C1 segment of cervical spinal cord (tissue), 14 donors: ENCODE measurements at regions not wholly inside any gene's neighbourhood (a gene's known extent, or its start where the extent isn't known, plus 50 kb on each side); places are given as distances from the start of the nearest gene placed in this dataset.

Experiments
- DNase-seq, 14 donors: peaks; one replicate each; lab custom pipeline; 2025; lab: John Stamatoyannopoulos, UW

DNA sequence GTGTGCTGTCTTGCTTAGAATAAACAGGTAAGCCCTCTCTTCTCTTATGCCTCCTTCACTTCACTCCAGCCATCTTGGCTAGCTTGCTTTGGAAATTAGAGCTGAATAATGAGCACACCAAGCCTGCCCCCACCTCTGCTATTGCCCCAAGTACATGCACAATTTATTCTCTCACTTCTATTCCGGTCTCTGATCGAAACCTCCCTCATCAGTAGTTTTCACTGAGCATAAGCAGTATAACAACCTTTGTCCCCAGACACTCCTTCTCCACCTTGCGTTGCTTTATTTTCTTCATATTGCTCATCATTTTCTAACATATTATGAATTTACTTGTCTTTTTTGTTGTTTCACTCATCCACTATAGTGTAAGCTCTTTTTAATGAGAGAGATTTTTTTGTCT lies 253.4 kb downstream of the GXYLT1 start:
- DNase-seq, result no peak

DNA sequence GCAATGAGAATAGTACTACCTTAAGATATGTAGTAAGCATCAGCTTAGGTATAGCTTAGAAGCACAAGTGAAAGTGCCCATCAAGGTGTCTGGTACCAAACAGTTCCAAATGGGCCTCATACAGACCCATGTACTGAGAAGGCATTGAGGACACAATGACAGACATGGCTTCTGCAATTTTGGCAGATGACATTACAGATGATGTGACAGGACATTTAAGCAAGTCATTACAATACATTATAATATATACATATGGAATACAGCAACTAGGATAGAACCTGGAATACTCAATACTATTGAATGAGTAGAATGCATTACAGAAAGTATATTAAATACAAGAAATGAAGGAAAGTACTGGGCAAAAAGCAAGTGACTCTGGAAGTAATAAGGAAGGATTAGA lies 256.4 kb downstream of the GXYLT1 start:
- DNase-seq, result no peak

DNA sequence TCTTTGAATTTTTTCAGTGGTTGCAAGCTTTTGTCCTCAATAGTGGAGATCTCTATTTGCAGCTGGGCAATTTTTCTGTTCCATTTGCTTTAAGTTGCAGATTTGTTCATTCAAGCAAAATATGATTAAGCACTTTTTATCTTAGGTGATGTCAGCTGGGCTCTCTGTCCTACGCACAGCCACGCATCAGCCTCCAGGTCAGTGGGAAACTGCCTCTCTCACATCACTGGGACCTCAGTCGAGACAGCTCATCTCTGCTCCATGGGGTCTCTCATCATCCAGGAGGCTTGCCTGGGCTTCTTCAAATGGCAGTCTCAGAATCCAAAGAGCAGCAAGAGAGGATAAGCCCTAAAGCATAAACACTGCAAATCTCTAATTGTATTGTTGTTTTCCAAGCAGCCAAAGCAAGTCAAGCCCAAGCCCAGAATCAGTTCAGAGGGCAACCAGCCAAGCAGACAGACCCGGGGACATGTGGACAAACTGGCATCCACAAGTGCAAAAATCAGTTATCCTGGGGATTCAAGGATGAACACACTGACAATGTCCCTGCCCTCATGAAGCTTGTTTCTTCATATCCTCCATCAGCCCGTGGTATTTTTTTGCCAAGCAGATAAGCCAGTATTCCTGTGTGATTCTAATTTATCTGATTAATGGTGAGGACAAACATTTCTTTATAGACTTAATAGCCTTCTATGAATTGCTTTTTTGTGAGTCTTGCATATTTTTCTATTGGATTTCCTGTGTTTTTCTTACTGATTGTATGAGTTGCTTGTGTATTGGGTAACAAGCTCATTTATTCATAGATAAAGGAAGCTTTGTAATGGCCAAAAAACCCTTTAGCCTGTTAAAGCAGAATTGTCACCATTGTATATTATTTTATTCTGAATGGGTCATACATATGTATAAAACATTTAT lies 262.5 kb downstream of the GXYLT1 start:
- no peak for DNase-seq

DNA sequence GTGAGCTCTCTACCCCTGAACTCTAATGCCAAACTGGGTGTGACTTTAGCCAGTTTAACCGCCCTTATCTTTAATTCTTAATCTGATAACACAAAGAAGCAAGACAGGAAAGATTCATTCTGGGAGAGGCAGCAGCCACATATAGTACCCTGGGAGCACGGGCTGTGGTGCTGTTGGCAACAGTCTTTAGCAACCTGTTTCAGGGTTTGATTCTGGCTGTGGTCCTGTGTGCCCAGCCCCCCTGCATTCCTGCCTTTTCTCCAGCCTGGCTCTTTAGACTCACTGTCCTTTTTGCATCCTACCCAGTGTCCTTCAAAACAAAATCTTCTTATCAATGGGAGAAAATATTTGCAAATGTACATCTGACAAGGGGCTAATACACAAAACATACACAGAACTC lies 275.2 kb downstream of the GXYLT1 start:
- DNase-seq, result no peak

DNA sequence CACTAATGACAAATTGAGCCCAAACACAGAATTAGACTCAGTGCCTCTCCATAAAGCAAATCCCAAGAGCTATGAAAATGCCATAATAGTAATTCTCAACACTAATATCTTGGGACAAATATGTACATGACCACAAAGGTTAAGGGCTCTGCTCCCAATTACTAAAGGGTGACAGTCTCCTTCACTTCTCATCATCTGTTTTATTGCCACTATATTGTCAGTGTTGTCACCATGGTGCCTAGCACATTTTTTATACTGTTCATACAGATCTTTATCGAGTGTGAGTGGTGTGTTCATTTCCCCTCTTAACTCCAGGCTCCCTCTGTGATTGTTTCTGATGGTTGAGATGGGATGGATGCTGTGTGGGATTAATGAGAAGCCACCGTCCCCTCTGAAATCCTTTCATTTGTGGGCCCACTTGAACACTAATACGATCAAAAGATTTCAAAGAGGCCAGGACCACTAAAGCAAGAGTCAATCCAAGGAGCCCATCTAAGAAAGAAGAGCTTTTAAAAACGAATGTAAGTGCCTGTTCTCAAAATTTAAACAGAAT lies 277.7 kb downstream of the GXYLT1 start:
- DNase-seq, result no peak

DNA sequence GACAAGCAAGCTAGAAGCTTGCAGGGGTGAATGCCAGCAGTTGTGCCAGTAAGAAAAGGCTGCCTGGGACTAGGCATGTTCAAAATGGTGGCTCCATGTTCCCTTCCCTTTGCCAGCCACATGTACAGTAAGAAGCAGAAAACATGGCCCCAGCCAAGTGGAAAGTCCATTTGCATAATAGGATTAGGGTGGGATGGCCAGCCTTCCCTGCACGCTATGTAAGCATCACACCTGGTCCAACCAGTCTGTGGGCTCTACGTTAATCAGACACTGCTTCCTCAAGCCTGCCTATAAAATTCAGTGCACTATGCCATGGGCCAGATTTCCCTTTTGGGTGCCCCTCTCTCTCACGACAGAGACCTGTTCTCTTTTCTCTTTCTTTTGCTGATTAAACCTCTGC lies 288.4 kb downstream of the GXYLT1 start:
- DNase-seq, result no peak

DNA sequence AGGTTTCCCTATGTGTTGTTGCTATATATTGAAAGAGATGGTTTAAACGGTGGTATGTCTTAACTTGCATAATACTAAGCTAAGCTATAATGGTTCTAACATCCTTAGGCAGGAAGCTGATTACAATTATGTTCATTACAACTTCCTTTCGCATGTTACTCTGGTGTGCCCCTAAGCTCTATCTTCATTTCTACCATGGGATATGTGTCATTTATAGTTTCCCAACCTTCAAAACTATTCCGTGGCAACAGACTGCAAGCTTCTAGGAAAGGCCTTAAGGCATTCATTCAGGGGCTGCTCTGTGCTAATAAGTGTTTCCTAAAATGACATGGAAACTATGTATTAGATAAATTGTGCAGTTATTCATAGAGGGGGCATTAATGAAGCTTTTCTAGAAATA lies 294.6 kb downstream of the GXYLT1 start:
- DNase-seq, result no peak

DNA sequence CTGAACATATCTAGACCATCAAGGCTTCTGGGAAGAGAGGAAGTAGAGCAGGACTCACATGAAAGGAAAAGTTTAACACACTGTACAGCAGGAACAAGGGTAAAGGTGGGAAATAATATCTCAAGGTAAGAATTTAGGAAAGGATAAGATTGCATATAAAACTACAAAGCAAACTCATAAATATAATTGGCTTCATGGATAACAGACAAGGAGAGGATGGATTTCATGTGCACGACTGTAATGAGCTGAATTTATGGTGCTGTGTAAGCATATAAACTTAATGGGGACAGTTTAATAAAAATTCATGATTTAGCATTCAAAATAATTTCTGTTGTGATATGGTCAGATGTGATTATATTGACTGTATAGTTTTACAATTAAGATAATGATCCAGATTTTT lies 298.0 kb downstream of the GXYLT1 start:
- DNase-seq, result no peak

DNA sequence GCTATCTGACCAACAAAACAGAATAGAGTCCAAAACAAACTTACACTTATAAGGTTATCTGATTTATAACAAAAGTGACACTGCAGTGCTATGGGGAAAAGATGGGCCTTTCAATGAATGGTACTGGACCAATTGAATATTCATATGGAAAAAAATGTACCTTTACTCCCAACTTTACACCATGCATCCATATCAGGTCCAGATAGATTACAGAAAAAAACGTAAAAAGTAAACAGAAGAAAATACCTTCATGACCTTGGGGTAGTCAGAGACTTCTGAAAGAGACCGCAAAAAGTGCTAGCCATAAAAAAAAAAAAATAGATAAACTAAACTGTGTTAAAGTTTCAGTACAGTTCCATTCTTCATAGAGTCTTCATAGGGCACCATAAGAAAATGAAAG lies 308.3 kb downstream of the GXYLT1 start:
- DNase-seq, result no peak

DNA sequence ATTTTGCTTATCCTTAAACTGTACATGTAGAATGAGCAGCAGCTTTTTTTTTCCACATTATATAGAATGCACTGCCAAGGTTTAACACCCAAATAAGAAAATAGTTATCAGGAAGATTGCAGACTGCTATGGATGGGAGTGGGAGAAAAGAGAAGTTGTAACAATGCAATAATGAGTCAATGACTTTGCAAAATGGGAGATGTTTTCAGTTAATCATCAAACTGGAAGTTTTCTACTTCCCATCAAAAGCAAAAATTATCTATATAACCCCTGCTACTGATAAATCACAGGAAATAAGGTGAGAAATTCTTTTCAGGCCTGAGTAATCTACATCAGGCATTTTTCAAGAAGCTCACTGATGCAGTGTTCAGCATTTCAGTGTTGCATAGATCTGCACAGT lies 309.1 kb downstream of the GXYLT1 start:
- no peak for DNase-seq

DNA sequence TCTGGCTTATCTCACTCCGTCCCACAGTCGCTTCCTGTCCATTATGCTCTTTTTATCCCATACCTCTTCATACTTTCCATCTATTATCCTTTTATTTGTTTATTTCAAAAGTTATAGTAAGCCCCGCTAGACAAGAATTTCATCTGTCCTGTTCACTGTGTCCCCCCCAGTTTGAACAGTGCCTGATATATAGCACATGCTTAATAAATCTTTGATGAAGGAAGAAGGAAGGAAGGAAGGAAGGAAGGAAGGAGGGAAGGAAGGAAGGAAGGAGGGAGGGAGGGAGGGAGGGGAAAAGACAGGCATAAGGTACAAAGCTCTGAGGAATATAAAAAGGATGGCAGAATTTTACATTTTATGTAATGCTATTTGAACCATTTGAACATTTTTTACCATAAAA lies 324.7 kb downstream of the GXYLT1 start:
- DNase-seq, result no peak

DNA sequence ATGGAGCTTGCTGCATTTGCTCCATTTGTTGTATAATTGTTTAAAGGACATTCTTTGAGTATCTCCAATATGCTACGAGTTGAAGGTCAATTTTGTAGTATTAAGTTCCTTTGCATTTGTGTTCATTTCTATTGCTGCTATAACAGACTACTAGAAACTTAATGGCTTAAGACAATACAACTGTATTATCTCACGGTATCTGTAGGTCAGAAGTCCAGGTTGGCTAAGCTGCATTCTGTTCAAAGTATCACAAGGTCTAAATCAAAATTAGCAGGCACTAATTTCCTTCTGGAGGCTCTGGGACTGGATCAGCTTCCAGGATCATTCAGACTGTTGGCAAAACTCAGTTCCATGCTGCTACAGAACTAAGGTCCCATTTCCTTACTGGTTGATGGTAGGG lies 340.6 kb downstream of the GXYLT1 start:
- DNase-seq, result no peak

DNA sequence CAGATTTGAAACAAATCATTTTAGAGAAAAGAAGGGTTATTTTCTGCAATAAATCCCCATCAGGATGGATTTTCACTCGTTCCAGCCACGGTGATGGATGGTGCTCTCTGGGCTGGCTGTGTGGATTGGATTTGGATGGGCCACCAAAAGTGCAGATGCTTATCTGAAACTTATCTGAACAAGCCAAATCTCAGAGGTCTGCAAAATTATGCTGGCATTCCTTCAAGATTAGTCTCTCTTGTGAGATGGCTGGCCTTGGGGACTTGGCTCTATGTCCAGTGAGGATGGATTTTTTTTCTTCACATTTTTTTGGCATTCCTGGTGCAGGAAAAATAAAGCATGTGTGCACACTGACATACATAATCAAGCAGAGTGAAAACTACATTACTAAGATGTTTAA lies 341.9 kb downstream of the GXYLT1 start:
- DNase-seq, result no peak

DNA sequence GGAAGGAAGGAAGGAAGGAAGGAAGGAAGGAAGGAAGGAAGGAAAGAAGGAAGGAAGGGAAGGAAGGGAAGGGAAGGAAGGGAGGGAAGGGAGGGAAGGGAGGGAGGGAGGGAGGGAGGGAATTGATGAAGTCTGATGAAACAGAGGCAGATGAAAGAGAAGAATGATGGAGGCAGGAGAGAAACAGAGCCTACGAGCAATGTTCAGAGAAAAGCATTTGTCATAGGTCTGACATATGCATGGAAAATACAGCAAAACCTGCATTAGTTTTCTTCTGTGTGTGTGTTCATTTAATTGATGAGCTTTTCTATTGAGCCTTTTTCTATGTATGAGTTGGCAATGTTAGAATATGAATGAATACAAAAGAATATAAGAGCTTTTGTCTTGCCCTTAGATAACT lies 343.4 kb downstream of the GXYLT1 start:
- no peak for DNase-seq

DNA sequence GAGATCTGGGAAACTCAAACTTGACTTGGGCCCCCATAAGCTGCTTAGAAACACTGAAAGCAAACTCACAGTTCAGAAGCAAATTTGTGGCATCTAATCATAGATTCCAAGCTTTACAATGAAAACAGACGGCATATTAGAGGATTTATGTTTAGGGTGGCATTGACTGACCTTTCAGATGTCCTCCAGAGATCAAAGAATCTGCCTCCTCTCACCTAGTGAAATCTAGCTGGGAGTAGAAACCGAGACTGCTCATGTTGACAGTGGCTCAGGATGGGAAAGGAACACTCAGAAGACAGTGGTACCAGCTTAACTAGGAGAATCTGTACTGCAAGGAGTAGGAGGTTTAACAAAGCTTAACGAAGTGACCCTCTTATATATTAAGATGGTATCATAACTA lies 345.0 kb downstream of the GXYLT1 start:
- DNase-seq, result no peak

DNA sequence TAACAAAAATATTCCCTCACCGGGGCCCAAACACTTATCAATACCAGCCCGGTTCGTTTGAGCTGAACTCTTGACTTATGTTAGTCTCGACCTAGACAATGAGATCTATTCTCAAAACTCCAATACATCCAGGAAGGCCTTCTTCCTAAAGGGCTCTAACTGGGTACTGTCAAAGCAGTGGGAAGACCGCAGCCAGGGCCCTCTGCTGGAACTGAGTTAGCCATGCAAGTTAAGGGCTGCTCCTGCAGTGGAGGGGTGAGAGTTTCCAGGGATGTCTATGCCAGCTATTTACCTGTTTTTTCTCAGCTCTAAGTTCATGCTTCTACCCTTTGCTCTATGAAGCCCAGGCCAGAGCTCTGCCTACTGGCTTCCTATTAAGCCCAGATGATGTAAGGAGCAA lies 348.8 kb downstream of the GXYLT1 start:
- DNase-seq, result no peak

DNA sequence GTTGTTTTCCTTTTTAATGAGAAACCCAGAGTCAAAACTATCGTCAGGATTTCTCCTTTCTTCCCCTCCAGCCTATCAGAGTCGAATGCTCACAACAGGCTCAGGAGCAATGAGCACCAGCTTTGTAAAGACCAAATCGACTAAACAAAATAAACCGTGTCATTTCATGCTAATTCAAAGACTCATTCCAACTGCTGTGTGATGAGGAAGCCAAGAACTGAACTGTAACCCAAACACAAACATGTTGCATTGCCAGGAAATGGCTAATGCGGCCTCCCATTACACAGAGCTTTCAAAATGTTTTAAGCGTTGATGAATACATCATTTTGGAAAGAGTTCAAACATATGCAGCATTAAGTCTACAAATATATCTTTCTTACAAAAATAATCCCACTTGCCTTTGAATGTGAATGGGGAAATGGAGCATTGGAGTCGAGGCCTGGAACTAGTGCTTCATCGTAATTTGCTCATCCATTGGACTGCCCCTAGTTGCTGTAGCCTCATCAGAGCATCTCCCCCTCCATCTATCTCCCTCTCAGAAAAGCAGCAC lies 349.5 kb downstream of the GXYLT1 start:
- DNase-seq, result peak in 1 of 14 donors; percentile 2

DNA sequence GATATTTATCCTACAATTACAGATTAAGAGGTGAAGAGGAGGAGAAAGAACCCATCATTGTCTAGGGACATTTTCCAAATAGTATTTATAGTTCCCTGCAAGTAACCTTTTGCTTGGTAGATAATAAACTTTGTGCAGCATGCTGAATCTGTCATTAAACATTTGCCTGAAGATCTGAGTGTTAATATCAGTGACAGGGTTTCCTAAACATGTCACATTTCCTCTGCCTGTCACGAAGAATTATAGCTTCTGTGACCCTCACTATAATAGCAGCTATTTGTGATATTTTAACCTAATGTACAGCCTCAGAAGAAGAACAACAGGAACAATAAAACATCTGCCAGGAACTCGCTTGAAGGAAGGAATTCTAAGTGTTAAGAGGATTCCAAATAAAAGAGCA lies 350.3 kb downstream of the GXYLT1 start:
- no peak for DNase-seq

DNA sequence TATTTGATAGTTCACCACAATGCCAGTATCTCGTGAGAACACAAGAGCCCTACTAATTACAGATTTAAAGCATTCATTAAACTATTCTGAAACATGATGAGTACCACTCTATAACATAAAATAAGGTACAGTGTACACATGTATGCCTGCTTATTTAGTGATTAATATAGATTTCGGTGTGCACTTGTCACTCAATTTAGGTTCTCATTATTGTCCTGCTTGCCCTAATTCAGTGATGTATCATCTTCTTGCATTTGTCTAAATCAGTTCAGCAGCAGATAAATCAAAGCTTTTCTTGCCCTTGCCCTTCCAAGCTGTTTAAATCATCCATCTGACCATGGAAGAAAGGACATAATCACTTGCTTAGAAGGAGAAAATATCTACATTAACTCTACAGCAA lies 359.7 kb downstream of the GXYLT1 start:
- DNase-seq, result no peak

DNA sequence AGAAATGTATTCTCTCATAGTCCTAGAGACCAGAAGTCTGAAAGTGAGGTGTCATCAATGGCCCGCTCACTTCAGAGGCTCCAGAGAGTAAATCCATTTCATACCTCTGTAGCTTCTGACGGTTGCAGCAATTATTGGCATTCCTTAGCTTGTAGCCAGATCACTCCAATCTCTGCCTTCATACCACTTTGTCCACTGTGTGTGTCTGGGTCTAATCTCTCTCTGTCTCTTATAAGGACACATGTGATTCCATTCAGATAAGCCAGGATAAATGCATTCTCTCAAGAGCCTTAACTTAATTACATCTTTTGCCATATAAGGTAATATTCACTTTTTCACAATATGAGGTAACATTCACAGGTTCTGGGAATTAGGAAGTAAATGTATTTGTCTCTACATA lies 365.7 kb downstream of the GXYLT1 start:
- DNase-seq, result no peak

DNA sequence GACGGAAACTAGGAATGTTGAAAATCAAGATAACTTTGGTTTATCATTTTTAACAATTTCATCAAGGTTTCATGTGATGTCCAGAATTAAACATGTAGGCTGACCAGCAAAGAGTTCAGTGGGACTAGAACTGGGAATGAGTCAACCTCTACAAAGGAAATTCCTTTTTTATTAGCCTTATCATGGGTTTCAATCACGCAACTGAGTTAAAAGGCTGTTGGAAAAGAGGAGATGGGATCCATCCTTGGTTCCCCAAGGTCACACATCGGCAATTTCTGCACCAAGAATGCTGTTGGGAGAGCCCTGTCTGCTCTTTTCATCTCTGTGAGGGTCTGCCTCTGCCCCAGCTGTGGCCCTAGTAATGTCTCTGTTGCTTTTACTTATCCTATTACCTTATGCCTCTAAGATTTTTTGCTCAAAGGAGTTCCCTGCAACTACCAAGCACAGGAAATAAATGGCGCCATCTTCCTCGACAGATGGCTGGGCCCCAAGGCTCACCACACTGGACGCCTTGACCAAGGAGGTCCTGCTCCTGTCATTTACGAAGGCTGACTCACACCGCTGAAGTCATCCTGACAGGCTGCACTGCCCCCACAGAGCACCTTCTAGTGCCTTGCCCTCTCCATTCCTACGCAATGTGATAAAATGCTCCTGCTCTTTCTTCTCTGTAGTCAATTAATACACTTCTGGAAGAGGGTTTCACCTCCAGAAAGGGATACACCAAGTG lies 367.4 kb downstream of the GXYLT1 start:
- DNase-seq, result no peak

DNA sequence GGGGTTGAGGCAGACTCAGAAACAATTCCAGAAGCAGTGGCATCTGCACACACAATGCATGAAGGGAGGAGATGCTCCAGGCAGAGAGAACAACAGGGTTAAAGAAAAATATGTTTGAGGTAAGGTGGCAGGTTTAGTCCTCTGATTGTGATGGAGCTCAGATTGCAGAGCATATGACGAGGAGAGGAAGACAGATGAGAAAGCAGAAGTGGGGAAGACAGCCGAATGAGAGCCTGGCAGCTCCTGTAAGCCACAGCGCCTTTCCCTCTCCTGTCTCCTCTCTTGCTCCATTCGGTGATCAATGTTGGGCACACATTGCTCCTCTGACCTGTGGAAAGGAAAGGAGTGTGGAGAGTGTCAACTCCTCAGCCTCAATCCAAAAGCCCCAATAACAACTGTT lies 372.2 kb downstream of the GXYLT1 start:
- DNase-seq, result no peak

DNA sequence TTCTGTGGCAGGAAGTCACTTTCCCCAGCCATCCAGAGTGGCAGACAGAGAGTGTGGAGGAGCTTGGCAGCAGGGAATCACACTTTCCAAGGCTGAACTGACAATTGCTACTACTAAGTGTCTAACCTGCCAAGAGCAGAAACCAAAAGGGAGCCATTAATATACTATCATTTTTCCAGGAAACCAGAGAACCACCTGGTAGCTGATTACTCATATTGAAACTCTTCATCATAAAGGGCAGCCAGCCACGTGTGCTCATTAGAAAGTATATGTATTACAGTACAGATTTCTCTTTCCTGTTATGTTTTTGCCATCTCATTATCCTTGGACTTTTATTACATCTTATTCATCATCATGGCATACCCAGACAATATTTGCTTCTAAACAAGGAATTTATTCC lies 374.9 kb downstream of the GXYLT1 start:
- no peak for DNase-seq
